HEK293T (cell line): ENCODE measurements at regions not wholly inside any gene's neighbourhood (a gene's known extent, or its start where the extent isn't known, plus 50 kb on each side); places are given as distances from the start of the nearest gene placed in this dataset.

Experiments used
- CTCF ChIA-PET: fragments of 350-600 bp; formaldehyde crosslinking; extraction: SDS; loops from one replicate; lab custom pipeline; 2021; ENCODE audit warnings: antibody characterized with exemption, inconsistent platforms; lab: Yijun Ruan, JAX
- POLR2A ChIA-PET: fragments of 350-600 bp; formaldehyde crosslinking; extraction: SDS; loops from one replicate; lab custom pipeline; 2020; ENCODE audit warnings: antibody characterized with exemption, inconsistent platforms; lab: Yijun Ruan, JAX
- DNase-seq: peaks from one replicate; pipeline ENCODE4 v3.0.0; 2012; ENCODE audit warnings: mixed read lengths; ENCODE audit errors: extremely low spot score
- ARNT ChIP-seq: fragments of 450-650 bp; IDR thresholded peaks from 2 replicates; pipeline ENCODE4 v1.6.1; 2017; ENCODE audit warnings: mild to moderate bottlenecking
- BHLHE40 ChIP-seq: fragments of 450-650 bp; IDR thresholded peaks from 2 replicates; pipeline ENCODE4 v1.6.1; 2016; ENCODE audit warnings: mild to moderate bottlenecking, moderate library complexity, borderline replicate concordance
- CTBP1 ChIP-seq: fragments of 450-650 bp; IDR thresholded peaks from 2 replicates; pipeline ENCODE4 v1.6.1; 2016; ENCODE audit warnings: borderline replicate concordance
- ELF4 ChIP-seq: fragments of 450-650 bp; IDR thresholded peaks from 2 replicates; pipeline ENCODE4 v1.6.1; 2017; ENCODE audit warnings: antibody characterized with exemption
- FOXA1 ChIP-seq: fragments of 450-650 bp; IDR thresholded peaks from 2 replicates; pipeline ENCODE4 v1.6.1; 2016; ENCODE audit warnings: mild to moderate bottlenecking
- FOXK2 ChIP-seq: fragments of 450-650 bp; IDR thresholded peaks from 2 replicates; pipeline ENCODE4 v1.6.1; 2016; ENCODE audit warnings: mild to moderate bottlenecking
- FOXM1 ChIP-seq: fragments of 450-650 bp; IDR thresholded peaks from 2 replicates; pipeline ENCODE4 v1.6.1; 2017; ENCODE audit warnings: mild to moderate bottlenecking, borderline replicate concordance
- HDGF ChIP-seq: fragments of 450-650 bp; IDR thresholded peaks from 2 replicates; pipeline ENCODE4 v1.6.1; 2017; ENCODE audit warnings: antibody characterized with exemption, borderline replicate concordance
- L3MBTL2 ChIP-seq: fragments of 450-650 bp; conservative IDR thresholded peaks from 2 replicates; pipeline ENCODE4 v1.6.1; 2016; ENCODE audit warnings: mild to moderate bottlenecking
- LEF1 ChIP-seq: fragments of 450-650 bp; IDR thresholded peaks from 2 replicates; pipeline ENCODE4 v1.6.1; 2017; ENCODE audit warnings: mild to moderate bottlenecking, borderline replicate concordance
- NFRKB ChIP-seq: fragments of 450-650 bp; IDR thresholded peaks from 2 replicates; pipeline ENCODE4 v1.6.1; 2016; ENCODE audit warnings: mild to moderate bottlenecking, moderate library complexity
- PKNOX1 ChIP-seq: fragments of 450-650 bp; IDR thresholded peaks from 2 replicates; pipeline ENCODE4 v1.6.1; 2016
- SP1 ChIP-seq: fragments of 450-650 bp; IDR thresholded peaks from 2 replicates; pipeline ENCODE4 v1.6.1; 2017
- SUZ12 ChIP-seq: fragments of 450-650 bp; IDR thresholded peaks from 2 replicates; pipeline ENCODE4 v1.6.1; 2016; ENCODE audit warnings: mild to moderate bottlenecking
- TARDBP ChIP-seq: fragments of 450-650 bp; IDR thresholded peaks from 2 replicates; pipeline ENCODE4 v1.6.1; 2016
- ZNF384 ChIP-seq: fragments of 450-650 bp; IDR thresholded peaks from 2 replicates; pipeline ENCODE4 v1.6.1; 2016

- TF ChIP-seq ELF4 (no peak), TARDBP (no peak), FOXK2 (no peak), PKNOX1 (no peak), ARNT (no peak), FOXA1 (no peak), LEF1 (no peak), SUZ12 (no peak), L3MBTL2 (no peak), ZNF384 (no peak), BHLHE40 (no peak), HDGF (no peak), SP1 (no peak), NFRKB (no peak), FOXM1 (no peak)
- CTCF ChIA-PET, result interaction anchor here (0.7 kb wide), 1 partner anchor 194 kb away, joined by 3 read pairs; no protein-coding TSS in a partner anchor
- DNase-seq, result no peak
- POLR2A ChIA-PET, result no interaction called here
These were observed 201.9 kb upstream of the SESN3 start for GRCh38 chr11:95432714-95433503.

GRCh38 chr11:95429376-95429907 lies 198.4 kb upstream of the SESN3 start:
- CTCF ChIA-PET, result no interaction called here
- POLR2A ChIA-PET, result no interaction called here
- no peak for DNase-seq
- TF ChIP-seq TARDBP (no peak), PKNOX1 (no peak), NFRKB (no peak), ELF4 (no peak), BHLHE40 (no peak), LEF1 (no peak), ARNT (no peak), ZNF384 (no peak), SUZ12 (no peak), CTBP1 (no peak), L3MBTL2 (no peak), FOXA1 (no peak), HDGF (no peak), FOXM1 (no peak), SP1 (no peak)

GRCh38 chr11:95426823-95427462 lies 195.9 kb upstream of the SESN3 start:
- no peak for DNase-seq
- ChIA-PET POLR2A (no interaction called here), CTCF (no interaction called here)
- TF ChIP-seq ARNT, result no peak
- TF ChIP-seq ZNF384, result no peak
- TF ChIP-seq NFRKB, result no peak
- TF ChIP-seq PKNOX1, result no peak
- TF ChIP-seq L3MBTL2, result no peak
- no peak for TF ChIP-seq TARDBP
- TF ChIP-seq FOXA1, result no peak
- no peak for TF ChIP-seq HDGF
- TF ChIP-seq FOXM1, result no peak
- no peak for TF ChIP-seq FOXK2
- no peak for TF ChIP-seq SP1
- TF ChIP-seq LEF1, result no peak
- TF ChIP-seq CTBP1, result no peak
- TF ChIP-seq BHLHE40, result no peak
- no peak for TF ChIP-seq SUZ12
- TF ChIP-seq ELF4, result no peak

- TF ChIP-seq ARNT, result no peak
- TF ChIP-seq PKNOX1, result no peak
- no peak for TF ChIP-seq TARDBP
- no peak for TF ChIP-seq FOXM1
- no peak for TF ChIP-seq SP1
- no peak for TF ChIP-seq L3MBTL2
- no peak for TF ChIP-seq FOXK2
- no peak for TF ChIP-seq ZNF384
- TF ChIP-seq FOXA1, result no peak
- TF ChIP-seq CTBP1, result no peak
- no peak for TF ChIP-seq SUZ12
- TF ChIP-seq BHLHE40, result no peak
- no peak for TF ChIP-seq LEF1
- TF ChIP-seq NFRKB, result no peak
- no peak for TF ChIP-seq ELF4
- TF ChIP-seq HDGF, result no peak
- no peak for DNase-seq
- ChIA-PET CTCF (no interaction called here), POLR2A (no interaction called here)
These were observed 188.9 kb upstream of the SESN3 start for GRCh38 chr11:95419915-95420314.
